HG02763 (cell line): ENCODE measurements at regions not wholly inside any gene's neighbourhood (a gene's known extent, or its start where the extent isn't known, plus 50 kb on each side); places are given as distances from the start of the nearest gene placed in this dataset.

Experiments
- ATAC-seq: cut with Tn5 transposase; IDR thresholded peaks from one replicate; pipeline ENCODE4 v1.9.1; 2021; ENCODE audit warnings: mild to moderate bottlenecking, moderate library complexity; ENCODE audit not compliant: unreplicated experiment

DNA sequence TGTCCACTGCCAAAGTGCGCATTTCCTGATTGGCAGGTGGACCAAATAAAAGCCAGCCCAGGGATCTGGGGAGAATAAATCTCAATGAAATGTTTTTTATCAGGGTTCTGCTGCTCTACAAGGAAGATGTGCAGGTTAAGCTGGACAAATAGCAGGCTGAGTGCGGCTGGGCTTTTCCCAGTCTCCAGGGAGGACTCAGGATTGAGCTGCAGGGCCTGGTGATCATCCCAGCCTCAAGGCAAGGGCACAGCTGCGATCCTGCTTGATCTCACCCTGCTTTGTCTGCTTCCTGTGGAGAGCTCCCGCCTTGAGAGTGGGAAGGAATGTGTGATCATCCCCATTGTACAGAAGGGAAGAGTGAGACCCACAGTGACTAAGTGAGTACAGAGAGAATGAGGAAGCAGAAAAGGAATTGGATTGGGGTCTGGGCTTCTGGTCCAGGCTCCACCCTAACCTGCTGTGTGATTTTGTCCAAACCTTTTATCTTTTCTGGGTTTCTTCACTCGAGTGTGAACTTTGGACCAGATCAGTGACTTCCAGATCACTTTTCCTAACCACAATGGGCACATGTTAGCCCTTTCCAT lies 75.3 kb upstream of the CRHR1 start:
- no peak for ATAC-seq

DNA sequence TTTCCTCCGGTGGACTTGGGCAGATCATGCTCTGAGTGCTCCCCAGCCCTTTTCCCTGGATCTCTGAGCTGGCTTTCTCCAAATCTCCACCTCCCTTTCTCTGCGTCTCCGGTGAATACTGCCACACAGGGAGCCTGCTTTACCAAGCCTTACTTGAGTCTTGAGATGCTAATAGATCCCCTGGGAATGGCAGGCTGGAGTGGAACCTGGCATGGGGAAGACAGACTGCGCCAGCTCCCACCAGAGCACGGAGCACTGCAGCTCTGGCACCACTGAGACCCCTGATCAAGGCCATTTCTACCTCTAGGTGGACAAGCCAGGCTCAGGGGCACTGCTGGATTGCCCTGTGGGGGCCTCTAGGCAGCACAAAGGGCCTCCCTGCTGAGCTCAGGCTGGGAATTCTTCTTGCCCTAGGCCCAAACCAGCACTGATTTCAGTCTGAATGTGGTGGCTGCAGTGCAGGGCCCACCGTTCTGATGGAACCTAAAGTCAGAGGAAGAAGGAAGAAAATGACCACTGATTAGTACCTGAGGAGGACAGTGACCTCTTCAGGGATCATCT lies 74.3 kb upstream of the CRHR1 start:
- no peak for ATAC-seq

DNA sequence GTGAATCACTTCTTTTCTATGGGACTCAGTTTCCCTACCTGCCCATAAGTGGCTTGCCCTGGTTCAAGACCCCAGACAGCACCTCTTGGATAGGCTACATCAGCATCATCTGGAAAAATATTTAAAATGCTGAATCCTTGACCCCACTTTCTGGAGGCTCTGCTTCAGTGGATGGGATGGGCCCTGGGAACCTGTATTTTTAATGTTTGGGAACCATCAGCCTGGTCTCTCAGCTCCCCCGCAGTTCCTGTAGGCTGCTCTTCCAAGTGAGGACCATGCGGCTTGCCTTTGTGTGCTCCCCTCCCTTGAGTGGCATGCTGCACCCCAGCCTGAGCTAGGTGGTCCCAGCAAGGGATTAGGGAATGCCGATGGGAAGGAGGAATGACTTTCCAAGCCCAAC lies 68.3 kb upstream of the CRHR1 start:
- ATAC-seq, result no peak

DNA sequence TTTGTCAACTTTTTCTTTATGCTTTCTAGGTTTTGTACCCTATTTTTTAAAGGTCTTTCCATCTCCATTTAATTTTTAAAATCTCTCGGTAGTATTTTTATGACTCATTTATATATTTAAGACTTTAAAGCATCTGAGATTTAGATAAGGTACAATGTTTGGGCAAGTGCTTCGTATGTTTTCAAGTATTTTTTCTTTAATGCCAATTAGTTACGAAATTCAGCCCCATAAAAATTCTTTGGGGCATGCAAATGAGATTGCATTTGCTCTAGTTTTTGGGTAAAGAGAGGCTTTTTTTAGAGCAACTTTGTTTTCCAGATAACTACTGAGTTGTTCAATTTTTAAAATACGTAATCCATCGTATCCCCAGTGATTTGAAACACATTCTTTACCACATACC lies 65.3 kb upstream of the CRHR1 start:
- ATAC-seq, result no peak

DNA sequence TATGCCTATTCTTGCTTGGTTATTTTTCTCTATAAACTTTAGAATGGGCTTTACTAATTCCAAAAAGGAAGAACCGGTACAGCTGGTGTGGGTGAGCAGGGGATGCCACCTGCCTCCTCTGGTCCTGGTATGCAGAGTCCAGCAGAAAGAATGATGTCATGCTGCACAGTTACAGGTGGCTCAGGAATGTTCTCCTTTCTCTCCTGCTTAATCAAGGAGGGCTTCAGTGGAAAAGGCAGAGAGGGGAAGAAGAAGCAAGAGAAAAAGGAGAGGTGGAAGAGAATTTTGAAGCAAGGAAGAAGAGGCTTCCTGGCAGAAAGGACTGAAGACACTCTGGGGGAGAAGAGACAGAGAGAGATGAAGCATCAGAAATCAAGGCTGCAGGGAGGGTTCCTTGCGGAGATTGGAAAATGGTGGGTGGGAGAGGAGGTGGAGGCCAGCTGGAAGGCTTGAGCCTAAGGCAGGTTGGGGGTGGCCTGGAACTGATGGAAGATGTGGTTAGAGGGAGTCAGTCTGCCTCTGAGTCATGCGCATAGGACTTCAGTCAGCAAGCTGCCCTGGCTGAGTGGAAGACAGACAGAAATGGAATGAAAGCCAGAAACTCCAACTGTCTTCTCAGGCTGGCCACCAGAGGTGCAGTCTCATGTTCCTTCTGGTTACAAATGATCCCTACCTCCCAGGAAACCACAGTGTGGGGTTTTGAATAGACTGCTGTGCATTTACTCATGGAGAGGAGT lies 64.6 kb upstream of the CRHR1 start:
- ATAC-seq, result no peak

DNA sequence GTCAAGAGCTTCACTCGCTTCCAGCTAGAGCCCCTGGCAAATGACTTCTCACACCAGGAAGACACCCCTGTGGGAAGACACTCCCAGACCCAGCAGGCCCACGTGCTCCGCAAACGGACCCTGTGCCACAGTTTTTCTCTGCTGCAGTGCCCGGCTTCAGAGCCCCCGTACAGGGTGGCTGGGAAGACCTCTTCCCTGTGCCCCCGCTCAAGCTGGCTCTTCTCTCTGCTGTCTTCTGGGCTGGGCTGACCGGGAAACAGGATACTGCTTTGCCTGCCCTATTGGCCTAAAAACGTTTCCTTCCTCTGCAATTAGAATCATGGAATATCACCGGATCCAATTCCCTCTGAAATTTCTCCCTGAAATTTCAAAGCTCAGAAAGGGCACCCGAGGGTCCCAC lies 63.7 kb upstream of the CRHR1 start:
- no peak for ATAC-seq

DNA sequence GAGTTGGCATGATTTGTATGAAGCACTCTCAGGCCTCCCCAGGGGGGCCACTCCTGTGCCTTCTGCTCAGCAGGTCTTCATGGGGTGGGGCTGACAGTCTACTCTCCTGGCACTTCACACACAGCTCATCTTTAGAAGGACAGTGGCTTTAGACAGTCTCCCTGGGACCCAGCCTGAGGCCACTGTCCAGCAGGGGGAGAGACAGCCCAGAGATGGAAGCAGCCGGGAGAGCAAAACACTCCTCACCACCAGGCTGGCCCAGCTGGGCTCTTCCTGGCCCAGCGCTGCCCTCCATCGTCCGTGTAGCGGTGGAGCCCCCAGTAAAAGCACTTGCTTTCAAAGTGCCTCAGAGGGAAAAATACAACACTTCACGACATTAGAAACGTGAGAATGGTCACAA lies 62.0 kb upstream of the CRHR1 start:
- ATAC-seq, result no peak

DNA sequence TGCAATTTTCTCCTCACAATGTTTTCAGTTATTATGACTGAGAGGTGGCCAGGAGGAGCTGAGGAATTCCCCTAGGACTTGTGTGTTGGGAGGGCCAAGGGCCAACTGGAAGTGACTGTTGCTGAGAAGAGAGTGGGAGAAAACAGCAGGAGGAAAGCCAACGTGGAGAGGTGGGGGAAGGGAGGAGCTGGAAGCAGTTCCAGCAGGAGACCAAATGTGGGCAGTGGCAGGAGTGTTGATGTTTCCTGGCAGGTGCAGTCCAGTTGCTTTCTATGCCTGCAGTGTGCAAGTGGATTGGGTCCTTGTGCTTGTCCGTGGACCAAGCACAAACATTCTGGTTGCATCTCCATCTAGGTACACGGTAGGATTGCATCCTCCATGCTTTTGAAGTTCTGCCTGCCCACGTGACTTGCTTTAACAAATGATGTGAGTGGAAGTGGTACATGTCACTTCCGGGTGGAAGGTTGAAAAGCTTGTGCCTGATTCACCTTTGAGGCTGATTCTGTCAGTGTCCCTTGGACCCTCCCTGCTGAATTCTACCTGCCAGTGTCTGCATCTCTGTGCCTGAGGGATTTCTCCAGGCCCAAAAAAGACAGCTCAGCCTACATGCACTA lies 54.7 kb upstream of the CRHR1 start:
- no peak for ATAC-seq

DNA sequence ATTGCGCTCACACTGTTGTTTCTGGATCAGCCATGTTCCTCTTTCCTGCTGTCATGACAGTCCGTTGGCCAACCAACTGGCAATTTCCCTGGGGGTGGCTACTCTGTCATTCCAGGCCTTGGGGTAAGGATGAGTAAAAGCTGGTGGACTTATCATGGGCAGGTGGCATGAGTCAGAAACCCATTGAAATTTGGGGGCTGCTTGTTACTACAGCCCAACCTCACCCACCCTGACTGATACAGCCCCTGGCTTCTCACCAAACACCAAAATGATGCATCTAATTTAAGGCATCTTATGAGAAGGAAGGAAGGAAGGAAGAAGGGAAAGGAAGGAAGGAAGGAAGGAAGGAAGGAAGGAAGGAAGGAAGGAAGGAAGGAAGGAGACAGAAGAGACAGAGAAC lies 53.9 kb upstream of the CRHR1 start:
- no peak for ATAC-seq

DNA sequence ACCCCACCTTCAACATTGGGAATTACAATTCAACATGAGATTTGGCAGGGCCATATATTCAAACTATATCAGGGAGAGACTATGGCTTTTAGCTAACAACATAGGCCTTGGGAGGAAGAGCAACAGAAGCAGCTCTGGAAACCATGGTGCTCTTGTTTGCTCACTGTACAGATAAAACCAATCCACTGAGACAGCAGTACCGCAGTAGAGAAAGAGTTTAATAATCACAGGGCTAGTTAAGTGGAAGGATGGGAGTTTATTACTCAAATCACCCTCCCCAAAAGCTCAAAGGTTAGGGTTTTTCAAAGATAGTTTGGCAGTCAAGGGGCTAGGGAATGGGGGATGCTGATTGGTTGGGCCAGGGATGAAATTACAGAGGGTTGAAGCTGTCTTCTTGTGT lies 52.7 kb upstream of the CRHR1 start:
- no peak for ATAC-seq

DNA sequence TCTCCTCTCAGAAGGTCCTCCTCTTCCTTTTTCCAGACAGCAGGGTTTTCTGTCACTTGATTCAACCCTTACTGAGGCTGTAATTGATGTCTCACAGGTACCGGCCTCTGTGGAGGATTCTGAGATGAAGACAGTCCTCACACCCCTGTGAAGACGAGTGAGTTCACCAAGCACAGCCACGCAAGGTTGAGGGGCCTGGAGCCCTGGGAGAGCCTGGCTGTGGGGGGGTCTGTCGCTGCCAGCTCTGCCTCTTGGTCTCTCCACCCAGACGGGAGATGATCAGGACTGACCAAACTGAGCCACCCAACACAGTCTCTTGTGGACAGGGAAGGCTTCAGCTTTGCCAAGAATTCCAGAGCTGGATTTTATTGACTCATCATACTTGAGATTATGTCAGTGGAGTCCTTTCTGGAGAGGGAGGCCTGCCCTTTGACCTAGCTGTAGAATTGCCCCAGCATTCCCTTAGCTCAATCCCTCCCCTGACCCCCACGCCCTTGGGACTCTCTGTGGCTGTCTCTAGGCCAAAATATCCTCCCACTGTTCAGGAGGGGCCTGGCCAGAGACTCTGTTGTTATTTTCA lies 51.1 kb upstream of the CRHR1 start:
- no peak for ATAC-seq

DNA sequence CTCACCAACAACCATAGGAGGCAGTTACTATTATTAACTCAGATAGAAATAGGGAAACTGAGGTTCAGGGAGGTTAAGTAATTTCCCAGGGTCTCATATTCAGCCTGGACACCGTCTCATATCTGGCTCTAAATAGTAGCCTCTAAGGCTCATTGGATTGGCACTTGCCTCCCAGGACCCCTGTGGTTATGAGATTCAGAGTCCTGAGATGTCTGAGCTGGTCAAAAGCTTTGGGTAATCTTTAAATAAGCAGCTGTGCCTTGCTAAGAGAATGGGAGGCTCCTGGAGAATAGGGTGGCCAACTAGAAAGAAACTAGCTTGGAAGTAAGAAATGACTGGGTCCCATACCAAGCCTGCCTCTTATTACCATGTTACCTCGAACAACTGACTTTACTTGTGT lies 50.3 kb upstream of the CRHR1 start:
- ATAC-seq, result no peak
